Suprapubic skin (tissue), 4 donors: ENCODE measurements at regions not wholly inside any gene's neighbourhood (a gene's known extent, or its start where the extent isn't known, plus 50 kb on each side); places are given as distances from the start of the nearest gene placed in this dataset.

ENCODE experiments used
- POLR2A ChIP-seq, 2 donors: fragments of 450-650 bp; IDR thresholded peaks; one replicate each; pipeline ENCODE4 v1.6.1; 2017; ENCODE audit warnings: antibody characterized with exemption in 2 of 2, mild to moderate bottlenecking in 2 of 2, moderate library complexity in 2 of 2
- POLR2AphosphoS5 ChIP-seq, 3 donors: sonication (generic); formaldehyde crosslinking; IDR thresholded peaks; one replicate each; pipeline ENCODE4 v1.6.1; 2017; ENCODE audit warnings: antibody characterized with exemption in 3 of 3
- TF ChIP-seq, protein P1 (sequence below), 2 donors: fragments of 200-600 bp in 1 of 2; fragments of 450-650 bp in 1 of 2; sonication (generic) in 1 of 2; IDR thresholded peaks; one replicate each; pipeline ENCODE4 v1.5.1; 2016 to 2019; ENCODE audit warnings: antibody characterized with exemption in 2 of 2, mild to moderate bottlenecking in 1 of 2, moderate library complexity in 1 of 2

- TF ChIP-seq, protein P1, sequence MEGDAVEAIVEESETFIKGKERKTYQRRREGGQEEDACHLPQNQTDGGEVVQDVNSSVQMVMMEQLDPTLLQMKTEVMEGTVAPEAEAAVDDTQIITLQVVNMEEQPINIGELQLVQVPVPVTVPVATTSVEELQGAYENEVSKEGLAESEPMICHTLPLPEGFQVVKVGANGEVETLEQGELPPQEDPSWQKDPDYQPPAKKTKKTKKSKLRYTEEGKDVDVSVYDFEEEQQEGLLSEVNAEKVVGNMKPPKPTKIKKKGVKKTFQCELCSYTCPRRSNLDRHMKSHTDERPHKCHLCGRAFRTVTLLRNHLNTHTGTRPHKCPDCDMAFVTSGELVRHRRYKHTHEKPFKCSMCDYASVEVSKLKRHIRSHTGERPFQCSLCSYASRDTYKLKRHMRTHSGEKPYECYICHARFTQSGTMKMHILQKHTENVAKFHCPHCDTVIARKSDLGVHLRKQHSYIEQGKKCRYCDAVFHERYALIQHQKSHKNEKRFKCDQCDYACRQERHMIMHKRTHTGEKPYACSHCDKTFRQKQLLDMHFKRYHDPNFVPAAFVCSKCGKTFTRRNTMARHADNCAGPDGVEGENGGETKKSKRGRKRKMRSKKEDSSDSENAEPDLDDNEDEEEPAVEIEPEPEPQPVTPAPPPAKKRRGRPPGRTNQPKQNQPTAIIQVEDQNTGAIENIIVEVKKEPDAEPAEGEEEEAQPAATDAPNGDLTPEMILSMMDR (IDR thresholded peaks at IDR 0.05) = no peak
- TF ChIP-seq POLR2A (IDR thresholded peaks at IDR 0.05) (no peak), POLR2AphosphoS5 (IDR thresholded peaks at IDR 0.05) (no peak)
These were observed 472.3 kb downstream of the PLK2 start for GRCh38 chr5:57987552-57987951.
